GM13977 (cell line): ENCODE measurements at regions not wholly inside any gene's neighbourhood (a gene's known extent, or its start where the extent isn't known, plus 50 kb on each side); places are given as distances from the start of the nearest gene placed in this dataset.
A peak's percentile ranks its signal among the peaks of the same experiment; 100 is the strongest.

ENCODE experiments used
- DNase-seq: peaks from one replicate; pipeline ENCODE4 v3.0.0; 2012; ENCODE audit warnings: low spot score
- in situ Hi-C: fragments of 300-500 bp; cut with MboI; formaldehyde crosslinking; loops from one replicate; pipeline ENCODE4 v1.12.0; 2022; ENCODE audit warnings: low sequenced_read_pairs, low pct_unique_long_range_greater_than_20kb, mixed read lengths, inconsistent platforms; ENCODE audit not compliant: unreplicated experiment
- TF ChIP-seq, protein P1 (sequence below): IDR thresholded peaks from 2 replicates; pipeline ENCODE4 v1.5.1; 2012; ENCODE audit warnings: mild to moderate bottlenecking, control low read depth; ENCODE audit not compliant: insufficient read depth; ENCODE audit errors: extremely low read depth, missing control alignments

DNA sequence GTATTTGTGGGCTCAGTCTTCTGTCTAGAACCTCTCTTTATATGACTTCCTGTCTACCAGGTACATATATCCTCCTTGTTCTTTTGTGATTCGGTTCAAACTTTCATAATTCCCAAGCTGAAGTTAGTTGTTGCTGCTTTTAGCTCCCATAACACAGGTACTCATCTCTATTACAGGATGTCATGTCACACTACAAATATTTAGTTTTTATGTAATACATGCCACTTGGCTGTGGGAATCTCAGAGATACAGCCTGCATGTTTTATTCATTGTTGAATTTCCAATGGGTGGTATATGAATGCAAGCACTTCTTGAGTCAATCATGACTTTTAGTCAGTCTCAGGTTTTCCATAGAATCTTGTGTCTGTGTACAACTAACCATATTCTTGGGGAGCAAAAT, 122.7 kb downstream of the SINHCAF start:
- in situ Hi-C loops: no loop called here
- TF ChIP-seq, protein P1, sequence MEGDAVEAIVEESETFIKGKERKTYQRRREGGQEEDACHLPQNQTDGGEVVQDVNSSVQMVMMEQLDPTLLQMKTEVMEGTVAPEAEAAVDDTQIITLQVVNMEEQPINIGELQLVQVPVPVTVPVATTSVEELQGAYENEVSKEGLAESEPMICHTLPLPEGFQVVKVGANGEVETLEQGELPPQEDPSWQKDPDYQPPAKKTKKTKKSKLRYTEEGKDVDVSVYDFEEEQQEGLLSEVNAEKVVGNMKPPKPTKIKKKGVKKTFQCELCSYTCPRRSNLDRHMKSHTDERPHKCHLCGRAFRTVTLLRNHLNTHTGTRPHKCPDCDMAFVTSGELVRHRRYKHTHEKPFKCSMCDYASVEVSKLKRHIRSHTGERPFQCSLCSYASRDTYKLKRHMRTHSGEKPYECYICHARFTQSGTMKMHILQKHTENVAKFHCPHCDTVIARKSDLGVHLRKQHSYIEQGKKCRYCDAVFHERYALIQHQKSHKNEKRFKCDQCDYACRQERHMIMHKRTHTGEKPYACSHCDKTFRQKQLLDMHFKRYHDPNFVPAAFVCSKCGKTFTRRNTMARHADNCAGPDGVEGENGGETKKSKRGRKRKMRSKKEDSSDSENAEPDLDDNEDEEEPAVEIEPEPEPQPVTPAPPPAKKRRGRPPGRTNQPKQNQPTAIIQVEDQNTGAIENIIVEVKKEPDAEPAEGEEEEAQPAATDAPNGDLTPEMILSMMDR: no peak
- no peak for DNase-seq

DNA sequence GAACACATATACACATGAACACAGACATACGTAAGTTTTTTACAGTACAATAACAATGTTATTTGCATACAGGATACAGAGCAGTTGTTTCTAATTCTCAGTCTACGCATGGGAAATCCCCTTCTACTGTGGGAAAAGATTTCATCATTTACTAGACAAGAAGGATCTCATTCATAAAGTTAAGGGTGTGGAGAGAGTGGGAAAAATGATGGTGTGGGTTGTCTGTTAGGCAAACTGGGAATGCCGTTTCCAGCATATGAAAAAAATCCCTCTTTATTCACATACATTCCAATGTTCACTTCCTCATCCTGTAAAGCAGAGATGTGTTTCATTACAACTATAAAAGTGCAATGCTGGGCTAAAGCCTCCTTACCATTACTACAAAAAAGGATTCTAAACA, 120.9 kb downstream of the SINHCAF start:
- peak; percentile 51 for DNase-seq

DNA sequence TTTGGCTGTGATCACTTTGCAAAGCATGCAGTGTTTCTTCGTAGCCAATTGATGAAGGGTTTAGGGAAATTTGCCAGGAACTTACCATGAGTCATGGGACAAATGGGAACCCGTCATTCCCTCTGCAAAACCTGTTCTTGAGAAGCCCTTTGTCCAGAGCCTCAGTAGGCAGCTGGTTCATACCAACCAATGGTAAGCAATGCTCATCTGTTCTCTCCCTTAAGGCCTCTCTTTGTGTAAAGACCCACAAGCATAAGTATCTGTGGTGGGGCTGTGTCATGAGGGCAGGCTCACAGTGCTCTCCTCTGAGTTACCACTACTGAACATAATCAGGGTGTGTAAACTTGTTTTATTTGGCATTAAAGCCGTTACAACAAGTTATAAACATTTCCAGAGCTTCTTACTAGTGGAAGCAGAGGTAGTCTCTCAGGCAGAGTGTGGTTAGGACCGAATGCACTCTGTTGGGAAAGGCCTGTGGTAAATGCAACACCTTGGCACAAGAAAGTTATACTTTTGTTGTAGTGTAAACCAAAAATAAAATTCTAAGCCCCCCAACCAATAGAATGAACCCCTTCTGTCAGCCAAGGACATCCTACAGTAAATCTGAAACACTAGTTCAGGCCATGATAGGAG, 119.8 kb downstream of the SINHCAF start:
- in situ Hi-C loops: no loop called here
- DNase-seq: no peak

More for the DNA sequence above, 120.9 kb downstream of the SINHCAF start:
- TF ChIP-seq, protein P1: no peak
- in situ Hi-C loops: no loop called here

DNA sequence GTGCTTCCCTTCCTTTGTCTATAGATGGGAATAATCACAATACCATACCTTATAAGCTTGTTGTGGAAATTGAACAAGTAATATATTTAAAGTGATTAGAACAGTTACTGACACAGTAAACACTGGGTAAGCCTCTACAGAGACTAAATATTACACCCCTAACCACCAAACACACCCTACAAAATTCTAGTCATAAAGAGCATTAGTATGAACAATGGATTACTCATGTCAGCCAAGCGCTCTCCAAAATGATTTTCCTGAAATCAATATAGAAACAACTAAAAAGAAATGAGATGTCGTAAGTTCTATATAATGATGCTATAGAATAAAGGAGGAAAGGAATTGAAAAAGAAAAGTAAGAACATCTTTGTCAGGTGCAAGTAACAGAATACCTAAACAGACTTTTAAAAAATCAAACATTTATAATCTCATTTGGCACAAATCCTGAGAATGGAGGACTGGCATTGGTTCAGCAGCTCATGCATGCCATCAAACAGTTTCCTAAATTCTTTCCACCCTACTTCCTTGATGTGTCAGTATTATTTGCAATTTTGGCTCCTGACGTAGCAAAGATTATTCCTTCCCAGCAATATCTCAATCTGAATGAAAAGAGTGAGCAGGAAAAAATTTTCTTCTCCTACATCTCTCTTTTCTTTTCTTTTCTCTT, 118.0 kb downstream of the SINHCAF start:
- no peak for DNase-seq
- in situ Hi-C loops: no loop called here
- TF ChIP-seq, protein P1: no peak

More for the DNA sequence above, 119.8 kb downstream of the SINHCAF start:
- TF ChIP-seq, protein P1: no peak

DNA sequence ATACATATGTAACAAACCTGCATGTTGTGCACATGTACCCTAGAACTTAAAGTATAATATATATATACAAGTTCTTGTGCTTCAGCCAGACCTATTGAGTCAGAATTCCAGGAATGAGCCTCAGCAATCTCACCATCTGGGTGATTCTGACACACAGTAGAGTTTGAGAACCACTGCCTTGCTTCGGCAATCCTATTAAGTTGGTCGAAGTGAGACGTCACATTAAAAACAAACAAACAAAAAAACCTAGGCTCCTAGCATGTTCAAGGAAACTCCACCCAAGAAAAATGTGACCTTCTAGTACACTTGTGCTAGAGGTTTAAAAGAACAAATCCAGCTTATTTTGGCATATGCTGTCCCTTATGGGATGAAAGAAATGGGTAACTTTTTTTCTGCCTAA, 115.8 kb downstream of the SINHCAF start:
- in situ Hi-C loops: no loop called here
- TF ChIP-seq, protein P1: no peak
- DNase-seq: no peak

DNA sequence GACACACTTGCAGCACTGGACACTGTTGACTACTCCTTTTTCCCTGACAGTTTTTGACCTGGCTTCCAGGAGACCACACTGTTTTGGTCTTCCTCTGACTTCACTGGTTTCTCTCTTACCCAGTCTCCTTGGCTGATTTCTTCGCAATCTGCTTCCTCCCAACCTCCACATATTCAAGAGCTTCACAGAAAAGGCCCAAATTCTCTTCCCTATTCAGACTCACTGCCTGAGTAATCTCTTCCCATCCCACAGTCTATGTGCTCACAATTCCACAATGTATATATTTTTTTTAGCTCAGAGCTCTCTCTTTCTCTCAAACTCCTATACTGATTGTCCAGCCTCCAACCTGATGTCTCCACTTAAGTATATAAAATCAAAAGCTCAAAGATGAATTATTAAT, 115.4 kb downstream of the SINHCAF start:
- TF ChIP-seq, protein P1: no peak
- in situ Hi-C loops: no loop called here
- DNase-seq: no peak
